HUDEP-2 (cell line): ENCODE measurements at regions not wholly inside any gene's neighbourhood (a gene's known extent, or its start where the extent isn't known, plus 50 kb on each side); places are given as distances from the start of the nearest gene placed in this dataset.

ENCODE experiments used
- DNase-seq, 76 experiments: peaks; one replicate each; lab custom pipeline; 2025; ENCODE audit not compliant: unreplicated experiment in 76 of 76; lab: John Stamatoyannopoulos, UW

GRCh38 chr20:54897787-54898186 lies 422.4 kb downstream of the DOK5 start:
- no peak for DNase-seq

GRCh38 chr20:54891907-54892306 lies 416.5 kb downstream of the DOK5 start:
- no peak for DNase-seq

GRCh38 chr20:54879393-54879792 lies 404.0 kb downstream of the DOK5 start:
- DNase-seq = no peak

GRCh38 chr20:54875307-54875706 lies 399.9 kb downstream of the DOK5 start:
- DNase-seq = no peak

GRCh38 chr20:54874718-54875117 lies 399.3 kb downstream of the DOK5 start:
- no peak for DNase-seq

GRCh38 chr20:54872440-54872839 lies 397.0 kb downstream of the DOK5 start:
- DNase-seq = no peak

- no peak for DNase-seq
Observed at GRCh38 chr20:54869765-54870164, 394.4 kb downstream of the DOK5 start.

GRCh38 chr20:54865273-54865672 lies 389.9 kb downstream of the DOK5 start:
- no peak for DNase-seq

GRCh38 chr20:54860716-54861115 lies 385.3 kb downstream of the DOK5 start:
- no peak for DNase-seq

- DNase-seq = no peak
Observed at GRCh38 chr20:54856202-54856601, 380.8 kb downstream of the DOK5 start.

GRCh38 chr20:54849741-54850140 lies 374.3 kb downstream of the DOK5 start:
- DNase-seq = no peak

- no peak for DNase-seq
Observed at GRCh38 chr20:54848984-54849538, 373.7 kb downstream of the DOK5 start.

- no peak for DNase-seq
Observed at GRCh38 chr20:54848262-54848661, 372.9 kb downstream of the DOK5 start.

GRCh38 chr20:54846948-54847347 lies 371.6 kb downstream of the DOK5 start:
- DNase-seq = no peak

GRCh38 chr20:54844346-54844745 lies 369.0 kb downstream of the DOK5 start:
- DNase-seq = no peak

GRCh38 chr20:54843865-54844264 lies 368.5 kb downstream of the DOK5 start:
- no peak for DNase-seq

- DNase-seq = no peak
Observed at GRCh38 chr20:54843431-54843830, 368.0 kb downstream of the DOK5 start.

GRCh38 chr20:54839224-54839623 lies 363.8 kb downstream of the DOK5 start:
- DNase-seq = no peak

GRCh38 chr20:54837226-54837625 lies 361.8 kb downstream of the DOK5 start:
- no peak for DNase-seq

GRCh38 chr20:54822386-54822785 lies 347.0 kb downstream of the DOK5 start:
- no peak for DNase-seq

GRCh38 chr20:54820392-54820791 lies 345.0 kb downstream of the DOK5 start:
- DNase-seq = no peak

GRCh38 chr20:54806462-54806861 lies 331.1 kb downstream of the DOK5 start:
- DNase-seq = no peak

GRCh38 chr20:54794874-54795273 lies 319.5 kb downstream of the DOK5 start:
- no peak for DNase-seq
